Panc1 (cell line): ENCODE measurements at regions not wholly inside any gene's neighbourhood (a gene's known extent, or its start where the extent isn't known, plus 50 kb on each side); places are given as distances from the start of the nearest gene placed in this dataset.

Experiments used
- SIN3A ChIP-seq: IDR thresholded peaks from 2 replicates; pipeline ENCODE4 v1.6.1; 2012; ENCODE audit warnings: low read depth, mild to moderate bottlenecking, low read length, moderate library complexity, borderline replicate concordance; ENCODE audit not compliant: insufficient read depth
- TCF7L2 ChIP-seq: IDR thresholded peaks from 2 replicates; pipeline ENCODE4 v1.6.1; 2011; ENCODE audit warnings: mild to moderate bottlenecking, low read depth, low read length, inconsistent platforms
- TF ChIP-seq, protein P1 (sequence below): fragments of 450-650 bp; IDR thresholded peaks from 2 replicates; pipeline ENCODE4 v1.5.1; 2017; ENCODE audit warnings: mild to moderate bottlenecking
- TF ChIP-seq, protein P2 (sequence below), 2 experiments: IDR thresholded peaks; 2 replicates each; pipeline ENCODE4 v1.6.1; 2011 to 2012; ENCODE audit warnings: low read depth in 2 of 2, control low read depth in 1 of 2, low read length in 1 of 2, mild to moderate bottlenecking in 1 of 2, moderate library complexity in 1 of 2; ENCODE audit not compliant: insufficient read depth in 1 of 2

DNA sequence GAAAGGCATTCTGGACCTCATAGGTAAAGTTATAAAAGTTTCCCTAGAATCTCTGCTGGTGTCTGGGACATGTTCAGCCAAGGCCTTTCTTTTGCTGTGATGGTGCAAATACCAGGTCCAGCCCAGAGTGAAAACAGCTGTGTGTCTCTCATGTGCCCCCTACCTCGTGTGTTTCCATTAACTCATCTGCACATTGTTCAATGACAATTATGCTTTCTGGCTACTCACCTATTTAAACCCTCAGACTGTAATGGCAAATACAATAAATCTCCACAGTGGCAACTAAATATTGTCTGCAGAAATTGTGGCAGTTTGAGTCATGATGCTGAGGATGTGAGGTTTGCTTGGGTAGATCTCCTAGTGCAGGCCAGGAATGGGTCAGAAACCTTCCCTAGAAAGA, 53.1 kb upstream of the GALNT15 start:
- no peak for TF ChIP-seq TCF7L2
- TF ChIP-seq, protein P1, sequence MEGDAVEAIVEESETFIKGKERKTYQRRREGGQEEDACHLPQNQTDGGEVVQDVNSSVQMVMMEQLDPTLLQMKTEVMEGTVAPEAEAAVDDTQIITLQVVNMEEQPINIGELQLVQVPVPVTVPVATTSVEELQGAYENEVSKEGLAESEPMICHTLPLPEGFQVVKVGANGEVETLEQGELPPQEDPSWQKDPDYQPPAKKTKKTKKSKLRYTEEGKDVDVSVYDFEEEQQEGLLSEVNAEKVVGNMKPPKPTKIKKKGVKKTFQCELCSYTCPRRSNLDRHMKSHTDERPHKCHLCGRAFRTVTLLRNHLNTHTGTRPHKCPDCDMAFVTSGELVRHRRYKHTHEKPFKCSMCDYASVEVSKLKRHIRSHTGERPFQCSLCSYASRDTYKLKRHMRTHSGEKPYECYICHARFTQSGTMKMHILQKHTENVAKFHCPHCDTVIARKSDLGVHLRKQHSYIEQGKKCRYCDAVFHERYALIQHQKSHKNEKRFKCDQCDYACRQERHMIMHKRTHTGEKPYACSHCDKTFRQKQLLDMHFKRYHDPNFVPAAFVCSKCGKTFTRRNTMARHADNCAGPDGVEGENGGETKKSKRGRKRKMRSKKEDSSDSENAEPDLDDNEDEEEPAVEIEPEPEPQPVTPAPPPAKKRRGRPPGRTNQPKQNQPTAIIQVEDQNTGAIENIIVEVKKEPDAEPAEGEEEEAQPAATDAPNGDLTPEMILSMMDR: no peak
- TF ChIP-seq SIN3A: no peak
- TF ChIP-seq, protein P2, sequence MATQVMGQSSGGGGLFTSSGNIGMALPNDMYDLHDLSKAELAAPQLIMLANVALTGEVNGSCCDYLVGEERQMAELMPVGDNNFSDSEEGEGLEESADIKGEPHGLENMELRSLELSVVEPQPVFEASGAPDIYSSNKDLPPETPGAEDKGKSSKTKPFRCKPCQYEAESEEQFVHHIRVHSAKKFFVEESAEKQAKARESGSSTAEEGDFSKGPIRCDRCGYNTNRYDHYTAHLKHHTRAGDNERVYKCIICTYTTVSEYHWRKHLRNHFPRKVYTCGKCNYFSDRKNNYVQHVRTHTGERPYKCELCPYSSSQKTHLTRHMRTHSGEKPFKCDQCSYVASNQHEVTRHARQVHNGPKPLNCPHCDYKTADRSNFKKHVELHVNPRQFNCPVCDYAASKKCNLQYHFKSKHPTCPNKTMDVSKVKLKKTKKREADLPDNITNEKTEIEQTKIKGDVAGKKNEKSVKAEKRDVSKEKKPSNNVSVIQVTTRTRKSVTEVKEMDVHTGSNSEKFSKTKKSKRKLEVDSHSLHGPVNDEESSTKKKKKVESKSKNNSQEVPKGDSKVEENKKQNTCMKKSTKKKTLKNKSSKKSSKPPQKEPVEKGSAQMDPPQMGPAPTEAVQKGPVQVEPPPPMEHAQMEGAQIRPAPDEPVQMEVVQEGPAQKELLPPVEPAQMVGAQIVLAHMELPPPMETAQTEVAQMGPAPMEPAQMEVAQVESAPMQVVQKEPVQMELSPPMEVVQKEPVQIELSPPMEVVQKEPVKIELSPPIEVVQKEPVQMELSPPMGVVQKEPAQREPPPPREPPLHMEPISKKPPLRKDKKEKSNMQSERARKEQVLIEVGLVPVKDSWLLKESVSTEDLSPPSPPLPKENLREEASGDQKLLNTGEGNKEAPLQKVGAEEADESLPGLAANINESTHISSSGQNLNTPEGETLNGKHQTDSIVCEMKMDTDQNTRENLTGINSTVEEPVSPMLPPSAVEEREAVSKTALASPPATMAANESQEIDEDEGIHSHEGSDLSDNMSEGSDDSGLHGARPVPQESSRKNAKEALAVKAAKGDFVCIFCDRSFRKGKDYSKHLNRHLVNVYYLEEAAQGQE (IDR thresholded peaks at IDR 0.05; ENCODE audit: insufficient read depth in 1 of 2, low read depth in 2 of 2, low read length in 1 of 2): no peak
